Fibroblast of lung (primary cell): ENCODE measurements at regions not wholly inside any gene's neighbourhood (a gene's known extent, or its start where the extent isn't known, plus 50 kb on each side); places are given as distances from the start of the nearest gene placed in this dataset.

ENCODE experiments used
- EZH2 ChIP-seq: IDR thresholded peaks from 2 replicates; pipeline ENCODE4 v1.5.1; 2012; ENCODE audit warnings: low read length, control low read depth, mild to moderate bottlenecking; ENCODE audit errors: missing control alignments
- TF ChIP-seq, protein P1 (sequence below), 2 donors: IDR thresholded peaks in 1 of 2; conservative IDR thresholded peaks in 1 of 2; 1 replicate in 1 of 2; 2 replicates in 1 of 2; pipeline ENCODE4 v1.5.1; 2011 to 2012; ENCODE audit warnings: low read length in 2 of 2, control low read depth in 1 of 2, inconsistent platforms in 1 of 2, low read depth in 1 of 2, mild to moderate bottlenecking in 1 of 2

DNA sequence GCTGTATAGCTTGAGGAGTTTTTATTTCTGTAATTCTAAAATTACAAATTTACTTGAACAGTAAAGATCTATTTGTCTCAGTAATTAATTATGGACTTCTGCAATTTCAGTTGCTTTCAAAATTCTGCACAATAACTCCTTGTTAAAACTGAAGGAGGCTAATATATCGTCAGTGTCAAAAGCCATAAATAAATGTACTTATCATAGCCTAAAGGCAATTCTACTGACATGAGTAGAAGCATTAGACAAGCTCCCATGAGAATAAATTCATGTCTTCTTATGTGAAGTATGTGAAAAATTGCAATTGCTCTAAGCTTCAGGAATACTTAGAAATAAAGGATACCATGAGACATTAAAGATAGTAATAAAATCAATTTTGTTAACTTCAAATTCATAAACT is 381.2 kb upstream of the PCDH10 start:
- TF ChIP-seq, protein P1, sequence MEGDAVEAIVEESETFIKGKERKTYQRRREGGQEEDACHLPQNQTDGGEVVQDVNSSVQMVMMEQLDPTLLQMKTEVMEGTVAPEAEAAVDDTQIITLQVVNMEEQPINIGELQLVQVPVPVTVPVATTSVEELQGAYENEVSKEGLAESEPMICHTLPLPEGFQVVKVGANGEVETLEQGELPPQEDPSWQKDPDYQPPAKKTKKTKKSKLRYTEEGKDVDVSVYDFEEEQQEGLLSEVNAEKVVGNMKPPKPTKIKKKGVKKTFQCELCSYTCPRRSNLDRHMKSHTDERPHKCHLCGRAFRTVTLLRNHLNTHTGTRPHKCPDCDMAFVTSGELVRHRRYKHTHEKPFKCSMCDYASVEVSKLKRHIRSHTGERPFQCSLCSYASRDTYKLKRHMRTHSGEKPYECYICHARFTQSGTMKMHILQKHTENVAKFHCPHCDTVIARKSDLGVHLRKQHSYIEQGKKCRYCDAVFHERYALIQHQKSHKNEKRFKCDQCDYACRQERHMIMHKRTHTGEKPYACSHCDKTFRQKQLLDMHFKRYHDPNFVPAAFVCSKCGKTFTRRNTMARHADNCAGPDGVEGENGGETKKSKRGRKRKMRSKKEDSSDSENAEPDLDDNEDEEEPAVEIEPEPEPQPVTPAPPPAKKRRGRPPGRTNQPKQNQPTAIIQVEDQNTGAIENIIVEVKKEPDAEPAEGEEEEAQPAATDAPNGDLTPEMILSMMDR (conservative IDR thresholded peaks at IDR 0.05 in 1 of 2, IDR thresholded peaks at IDR 0.05 in 1 of 2; ENCODE audit: low read depth in 1 of 2, low read length in 2 of 2), result no peak
- no peak for TF ChIP-seq EZH2
